K562 (cell line): ENCODE measurements at regions not wholly inside any gene's neighbourhood (a gene's known extent, or its start where the extent isn't known, plus 50 kb on each side); places are given as distances from the start of the nearest gene placed in this dataset.

Experiments used
- ARID3B ChIP-seq: fragments of 250-450 bp; sonication (Bioruptor Pico); IDR thresholded peaks from 2 replicates; pipeline ENCODE4 v1.4.0; 2020; ENCODE audit warnings: borderline replicate concordance
- BACH1 ChIP-seq: fragments of 200-800 bp; sonication (Bioruptor generic); IDR thresholded peaks from 2 replicates; pipeline ENCODE4 v1.6.1; 2016; ENCODE audit warnings: missing genetic modification characterization, missing compliant biosample characterization
- DMBX1 ChIP-seq: fragments of 250-450 bp; sonication (Bioruptor Pico); IDR thresholded peaks from 2 replicates; pipeline ENCODE4 v1.8.0; 2022; ENCODE audit warnings: inconsistent platforms, mild to moderate bottlenecking, moderate library complexity, borderline replicate concordance
- FOXK2 ChIP-seq, 2 experiments: fragments of 450-650 bp; IDR thresholded peaks in 1 of 2; conservative IDR thresholded peaks in 1 of 2; 2 replicates each; pipeline ENCODE4 v1.6.1; 2016; ENCODE audit warnings: low read depth in 2 of 2, mild to moderate bottlenecking in 1 of 2
- HDAC1 ChIP-seq, 2 experiments: fragments of 450-650 bp; IDR thresholded peaks; 2 replicates each; pipeline ENCODE4 v1.6.1; 2016 to 2017; ENCODE audit warnings: inconsistent platforms in 1 of 2, mild to moderate bottlenecking in 1 of 2, moderate library complexity in 1 of 2
- MEIS2 ChIP-seq: fragments of 450-650 bp; IDR thresholded peaks from 2 replicates; pipeline ENCODE4 v1.6.1; 2014; ENCODE audit warnings: mild to moderate bottlenecking; ENCODE audit not compliant: partially characterized antibody
- RBBP5 ChIP-seq: fragments of 200-600 bp; sonication (generic); IDR thresholded peaks from 2 replicates; pipeline ENCODE4 v1.6.1; 2012; ENCODE audit warnings: borderline replicate concordance, mild to moderate bottlenecking, low read length, control low read depth, inconsistent platforms; ENCODE audit not compliant: insufficient read depth, poor library complexity, severe bottlenecking
- RFX5 ChIP-seq: IDR thresholded peaks from 2 replicates; pipeline ENCODE4 v1.6.1; 2011; ENCODE audit warnings: low read depth, mild to moderate bottlenecking, improper control_type of control experiment, low read length
- RUNX1 ChIP-seq: sonication (generic); IDR thresholded peaks from 2 replicates; pipeline ENCODE4 v1.6.1; 2016; ENCODE audit warnings: antibody characterized with exemption, low read depth
- ZFX ChIP-seq: sonication (generic); formaldehyde crosslinking; IDR thresholded peaks from 2 replicates; pipeline ENCODE4 v1.8.0; 2022; ENCODE audit warnings: mild to moderate bottlenecking, missing genetic modification reagents, moderate library complexity
- ZNF280B ChIP-seq: fragments of 250-450 bp; sonication (Bioruptor Pico); IDR thresholded peaks from 2 replicates; pipeline ENCODE4 v1.5.1; 2021; ENCODE audit warnings: mild to moderate bottlenecking
- ZNF398 ChIP-seq: fragments of 250-450 bp; sonication (Bioruptor Pico); IDR thresholded peaks from 2 replicates; pipeline ENCODE4 v1.8.0; 2021; ENCODE audit warnings: moderate library complexity, mild to moderate bottlenecking, inconsistent platforms
- ZNF830 ChIP-seq: fragments of 250-450 bp; sonication (Bioruptor Pico); IDR thresholded peaks from 2 replicates; pipeline ENCODE4 v1.5.0; 2021; ENCODE audit warnings: mild to moderate bottlenecking
- ZZZ3 ChIP-seq: fragments of 450-650 bp; IDR thresholded peaks from 2 replicates; pipeline ENCODE4 v1.6.1; 2016; ENCODE audit warnings: antibody characterized with exemption, mild to moderate bottlenecking, moderate library complexity
- TF ChIP-seq, protein P1 (sequence below): sonication (generic); formaldehyde crosslinking; IDR thresholded peaks from 2 replicates; pipeline ENCODE4 v1.4.0; 2020; ENCODE audit warnings: mild to moderate bottlenecking, missing genetic modification reagents
- TF ChIP-seq, protein P2 (sequence below): fragments of 450-650 bp; formaldehyde crosslinking; IDR thresholded peaks from 2 replicates; pipeline ENCODE4 v1.4.0; 2020; ENCODE audit warnings: mild to moderate bottlenecking, moderate library complexity

DNA sequence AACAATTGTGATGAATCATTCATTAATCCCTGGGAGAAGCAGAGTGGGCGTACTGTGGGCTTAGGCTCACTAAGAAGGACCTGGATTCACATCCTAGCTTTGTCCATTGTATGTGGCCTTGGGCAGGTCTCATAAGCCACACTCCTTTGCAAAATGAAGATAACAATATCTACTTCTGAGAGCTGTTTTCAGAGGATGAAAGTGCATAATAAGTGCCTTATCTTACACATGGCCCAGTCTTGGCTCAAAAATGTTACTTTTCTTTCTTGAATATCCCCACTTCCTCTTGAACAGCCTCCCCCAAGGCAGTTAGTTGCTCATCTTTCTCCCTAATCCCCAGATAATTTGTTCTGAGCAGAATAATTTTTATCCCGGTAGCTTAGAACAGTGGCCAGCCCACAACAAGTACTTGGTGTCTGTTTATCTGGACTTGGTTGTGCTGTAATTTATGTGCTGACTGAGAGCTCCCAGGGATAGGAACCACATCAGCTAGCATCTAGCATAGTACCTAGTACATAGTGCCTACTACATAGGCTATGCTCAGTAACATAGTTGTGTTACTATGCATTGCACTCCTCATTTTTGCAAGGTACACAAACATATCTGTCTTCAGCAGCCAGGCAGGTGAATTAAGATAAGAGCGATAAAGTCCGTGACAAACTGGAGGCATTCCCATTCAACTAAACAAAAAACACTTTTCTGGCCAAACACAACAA is 61.7 kb upstream of the NUDT4 start (continued):
- no peak for TF ChIP-seq ZNF398
- TF ChIP-seq MEIS2 = peak; percentile 97
- TF ChIP-seq ZNF830 = no peak
- no peak for TF ChIP-seq ZNF280B
- TF ChIP-seq ZFX (CRISPR knock-in tag) = peak; percentile 29; the same call in 1 of the 2 replicates
- TF ChIP-seq, protein P1, sequence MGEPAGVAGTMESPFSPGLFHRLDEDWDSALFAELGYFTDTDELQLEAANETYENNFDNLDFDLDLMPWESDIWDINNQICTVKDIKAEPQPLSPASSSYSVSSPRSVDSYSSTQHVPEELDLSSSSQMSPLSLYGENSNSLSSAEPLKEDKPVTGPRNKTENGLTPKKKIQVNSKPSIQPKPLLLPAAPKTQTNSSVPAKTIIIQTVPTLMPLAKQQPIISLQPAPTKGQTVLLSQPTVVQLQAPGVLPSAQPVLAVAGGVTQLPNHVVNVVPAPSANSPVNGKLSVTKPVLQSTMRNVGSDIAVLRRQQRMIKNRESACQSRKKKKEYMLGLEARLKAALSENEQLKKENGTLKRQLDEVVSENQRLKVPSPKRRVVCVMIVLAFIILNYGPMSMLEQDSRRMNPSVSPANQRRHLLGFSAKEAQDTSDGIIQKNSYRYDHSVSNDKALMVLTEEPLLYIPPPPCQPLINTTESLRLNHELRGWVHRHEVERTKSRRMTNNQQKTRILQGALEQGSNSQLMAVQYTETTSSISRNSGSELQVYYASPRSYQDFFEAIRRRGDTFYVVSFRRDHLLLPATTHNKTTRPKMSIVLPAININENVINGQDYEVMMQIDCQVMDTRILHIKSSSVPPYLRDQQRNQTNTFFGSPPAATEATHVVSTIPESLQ (CRISPR knock-in tag) = no peak
- peak; percentile 76 for TF ChIP-seq RBBP5
- TF ChIP-seq ZZZ3 = no peak
- peak; percentile 59 to 72; a peak in 2 of 4 replicates for TF ChIP-seq FOXK2 (conservative IDR thresholded peaks at IDR 0.05 in 1 of 2, IDR thresholded peaks at IDR 0.05 in 1 of 2; ENCODE audit: low read depth in 2 of 2)
- TF ChIP-seq DMBX1 (CRISPR knock-in tag) = peak; percentile 83; the same call in 1 of the 2 replicates
- TF ChIP-seq HDAC1 (IDR thresholded peaks at IDR 0.05) = peak in 1 of 2 experiments; percentile 81; a peak in 3 of 4 replicates
- 0 out of 2 replicates have a peak, but pooled peaks have one; percentile 49 for TF ChIP-seq RUNX1
- TF ChIP-seq, protein P2, sequence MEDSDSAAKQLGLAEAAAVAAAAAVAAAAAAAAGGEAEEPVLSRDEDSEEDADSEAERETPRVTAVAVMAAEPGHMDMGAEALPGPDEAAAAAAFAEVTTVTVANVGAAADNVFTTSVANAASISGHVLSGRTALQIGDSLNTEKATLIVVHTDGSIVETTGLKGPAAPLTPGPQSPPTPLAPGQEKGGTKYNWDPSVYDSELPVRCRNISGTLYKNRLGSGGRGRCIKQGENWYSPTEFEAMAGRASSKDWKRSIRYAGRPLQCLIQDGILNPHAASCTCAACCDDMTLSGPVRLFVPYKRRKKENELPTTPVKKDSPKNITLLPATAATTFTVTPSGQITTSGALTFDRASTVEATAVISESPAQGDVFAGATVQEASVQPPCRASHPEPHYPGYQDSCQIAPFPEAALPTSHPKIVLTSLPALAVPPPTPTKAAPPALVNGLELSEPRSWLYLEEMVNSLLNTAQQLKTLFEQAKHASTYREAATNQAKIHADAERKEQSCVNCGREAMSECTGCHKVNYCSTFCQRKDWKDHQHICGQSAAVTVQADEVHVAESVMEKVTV = no peak
- no peak for TF ChIP-seq ARID3B (CRISPR knock-in tag)
- 0 out of 2 replicates have a peak, but pooled peaks have one; percentile 3 for TF ChIP-seq BACH1 (tag)
- TF ChIP-seq RFX5 = no peak
